MCF 10A (cell line): ENCODE measurements at regions not wholly inside any gene's neighbourhood (a gene's known extent, or its start where the extent isn't known, plus 50 kb on each side); places are given as distances from the start of the nearest gene placed in this dataset.

Experiments used
- BruUV-seq: library from RNA; stranded (reverse); fragments of 400-500 nt; replicated peaks from 2 replicates; lab custom pipeline; 2021; lab: Mats Ljungman, UMichigan
- CTCF ChIA-PET: fragments of 300-600 bp; sonication (Branson Sonifier 250); formaldehyde crosslinking; extraction: SDS; loops from one replicate; lab custom pipeline; 2021; ENCODE audit warnings: antibody characterized with exemption, inconsistent platforms; lab: Yijun Ruan, JAX
- POLR2A ChIA-PET: fragments of 300-600, 350-650 bp; sonication (Branson Sonifier 250); formaldehyde crosslinking; extraction: SDS; loops from one replicate; lab custom pipeline; 2020; ENCODE audit warnings: antibody characterized with exemption, inconsistent platforms; lab: Yijun Ruan, JAX
- DNase-seq: peaks from one replicate; pipeline ENCODE4 v3.0.0-alpha.2; 2018; ENCODE audit not compliant: unreplicated experiment
- H3K27ac Mint-ChIP-seq: one replicate; pipeline ENCODE4 v1.8.0; 2022; ENCODE audit warnings: mild to moderate bottlenecking, low read depth, mixed read lengths; ENCODE audit not compliant: unreplicated experiment
- H3K27me3 Mint-ChIP-seq: one replicate; pipeline ENCODE4 v1.8.0; 2022; ENCODE audit warnings: mixed read lengths; ENCODE audit not compliant: insufficient read depth, unreplicated experiment
- H3K36me3 Mint-ChIP-seq: one replicate; pipeline ENCODE4 v1.8.0; 2022; ENCODE audit warnings: mild to moderate bottlenecking, moderate library complexity, mixed read lengths; ENCODE audit not compliant: insufficient read depth, unreplicated experiment
- H3K4me1 Mint-ChIP-seq: one replicate; pipeline ENCODE4 v1.8.0; 2022; ENCODE audit warnings: mixed read lengths; ENCODE audit not compliant: insufficient read depth, unreplicated experiment
- H3K4me3 Mint-ChIP-seq: one replicate; pipeline ENCODE4 v1.8.0; 2022; ENCODE audit warnings: mild to moderate bottlenecking, moderate library complexity, mixed read lengths; ENCODE audit not compliant: unreplicated experiment
- H3K9me3 Mint-ChIP-seq: one replicate; pipeline ENCODE4 v1.8.0; 2022; ENCODE audit warnings: mixed read lengths; ENCODE audit not compliant: unreplicated experiment
- CTCF ChIP-seq: fragments of 200-600 bp; IDR thresholded peaks from one replicate; pipeline ENCODE4 v1.8.0; 2022; ENCODE audit warnings: antibody characterized with exemption, mild to moderate bottlenecking; ENCODE audit not compliant: unreplicated experiment
- intact Hi-C: fragments of 100-400 bp; cut with micrococcal nuclease; formaldehyde crosslinking; loops from 2 replicates; pipeline ENCODE4 v1.14.1; 2022

GRCh38 chr13:104310861-104311260 lies 1244.6 kb upstream of the SLC10A2 start:
- CTCF ChIA-PET = interaction anchor here (0.6 to 1.5 kb wide), 2 partner anchors 261 to 1440 kb away, joined by 3 to 4 read pairs; no protein-coding TSS in a partner anchor
- Mint-ChIP-seq H3K36me3 (peaks cover 6% of the 10 kb centered on the region), H3K27me3 (no peaks in the 10 kb centered on the region), H3K4me1 (peaks cover 12% of the 10 kb centered on the region), H3K9me3 (no peaks in the 10 kb centered on the region), H3K27ac (no peak overlapping the region), H3K4me3 (no peak overlapping the region)
- no peak for DNase-seq
- BruUV-seq = no TSS peak
- POLR2A ChIA-PET = no interaction called here
- intact Hi-C loops = loop anchor here (10.0 kb wide), 1 partner anchor 464 kb away; no protein-coding TSS in a partner anchor
- TF ChIP-seq CTCF = no peak

DNA sequence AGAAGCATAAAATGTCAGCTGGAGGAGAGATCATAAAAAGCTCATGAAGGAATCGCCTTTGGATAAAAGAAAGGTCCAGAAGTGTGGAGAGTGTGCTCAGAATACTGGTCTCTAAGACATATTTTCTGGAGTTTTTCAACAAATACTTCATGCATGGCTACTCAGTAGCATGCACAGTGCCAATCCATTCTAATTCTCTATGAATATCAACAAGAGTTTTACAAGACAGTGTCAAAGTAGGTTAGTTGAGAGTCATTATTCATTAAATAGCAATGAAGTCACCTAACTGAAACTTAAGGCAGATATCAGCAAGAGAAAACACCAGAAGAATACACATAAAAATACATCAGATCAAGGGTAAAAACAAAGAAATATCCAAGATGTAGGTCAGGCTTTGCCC lies 1243.2 kb upstream of the SLC10A2 start:
- H3K9me3 Mint-ChIP-seq = no peaks in the 10 kb centered on the region
- no peaks in the 10 kb centered on the region for H3K4me1 Mint-ChIP-seq
- no peak for TF ChIP-seq CTCF
- no peak overlapping the region for H3K4me3 Mint-ChIP-seq
- CTCF ChIA-PET = no interaction called here
- no peaks in the 10 kb centered on the region for H3K27me3 Mint-ChIP-seq
- peaks cover 6% of the 10 kb centered on the region for H3K36me3 Mint-ChIP-seq
- no peak overlapping the region for H3K27ac Mint-ChIP-seq
- intact Hi-C loops = no loop called here
- POLR2A ChIA-PET = interaction anchor here (0.8 kb wide), 1 partner anchor 94 kb away, joined by 3 read pairs; no protein-coding TSS in a partner anchor
- no peak for DNase-seq
- no TSS peak for BruUV-seq

- Mint-ChIP-seq H3K4me1 (no peaks in the 10 kb centered on the region), H3K27me3 (no peaks in the 10 kb centered on the region), H3K36me3 (no peaks in the 10 kb centered on the region), H3K9me3 (no peaks in the 10 kb centered on the region), H3K4me3 (no peak overlapping the region), H3K27ac (no peak overlapping the region)
- BruUV-seq = no TSS peak
- TF ChIP-seq CTCF = no peak
- DNase-seq = no peak
- POLR2A ChIA-PET = interaction anchor here (0.6 kb wide), 1 partner anchor 414 kb away, joined by 3 read pairs; no protein-coding TSS in a partner anchor
- CTCF ChIA-PET = interaction anchor here (0.6 to 0.7 kb wide), 2 partner anchors 10 to 339 kb away, joined by 3 read pairs; no protein-coding TSS in a partner anchor
- intact Hi-C loops = no loop called here
These were observed 1235.2 kb upstream of the SLC10A2 start for GRCh38 chr13:104301171-104301975.

DNA sequence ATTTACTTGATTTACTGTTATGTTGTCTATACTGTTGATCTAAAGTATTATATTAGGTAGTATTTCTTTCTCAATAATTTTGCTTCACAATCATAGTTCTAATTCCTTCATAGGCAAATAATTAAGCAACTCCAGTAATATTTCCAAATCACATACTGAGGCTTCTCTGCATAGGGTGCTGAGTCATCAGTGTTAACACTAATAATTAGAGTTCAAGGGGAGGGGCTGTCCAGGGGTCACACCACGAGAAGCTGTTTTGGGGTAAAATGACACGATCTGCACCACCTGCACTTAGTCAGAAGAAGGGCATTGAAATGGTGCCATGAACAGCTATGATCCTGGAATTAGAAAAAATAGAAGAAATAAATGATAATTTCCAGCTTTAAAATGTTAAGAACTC lies 1230.9 kb upstream of the SLC10A2 start:
- intact Hi-C loops = no loop called here
- CTCF ChIA-PET = interaction anchor here (1.5 kb wide), 1 partner anchor 413 kb away, joined by 3 read pairs; no protein-coding TSS in a partner anchor
- Mint-ChIP-seq H3K4me3 (no peak overlapping the region), H3K9me3 (no peaks in the 10 kb centered on the region), H3K27ac (no peak overlapping the region), H3K36me3 (no peaks in the 10 kb centered on the region), H3K4me1 (no peaks in the 10 kb centered on the region), H3K27me3 (no peaks in the 10 kb centered on the region)
- DNase-seq = no peak
- no peak for TF ChIP-seq CTCF
- BruUV-seq = no TSS peak
- POLR2A ChIA-PET = no interaction called here
